Left renal pelvis (tissue), 4 donors: ENCODE measurements at regions not wholly inside any gene's neighbourhood (a gene's known extent, or its start where the extent isn't known, plus 50 kb on each side); places are given as distances from the start of the nearest gene placed in this dataset.
"Not testable (repeated sequence)": the region's sequence is repeated elsewhere in the genome, so short reads cannot be mapped to it uniquely, and the experiment has no call there.

Experiments used
- DNase-seq, 4 donors: peaks; one replicate each; pipeline ENCODE4 v3.0.0-alpha.2; 2013; ENCODE audit warnings: low read depth in 4 of 4, low spot score in 3 of 4

DNA sequence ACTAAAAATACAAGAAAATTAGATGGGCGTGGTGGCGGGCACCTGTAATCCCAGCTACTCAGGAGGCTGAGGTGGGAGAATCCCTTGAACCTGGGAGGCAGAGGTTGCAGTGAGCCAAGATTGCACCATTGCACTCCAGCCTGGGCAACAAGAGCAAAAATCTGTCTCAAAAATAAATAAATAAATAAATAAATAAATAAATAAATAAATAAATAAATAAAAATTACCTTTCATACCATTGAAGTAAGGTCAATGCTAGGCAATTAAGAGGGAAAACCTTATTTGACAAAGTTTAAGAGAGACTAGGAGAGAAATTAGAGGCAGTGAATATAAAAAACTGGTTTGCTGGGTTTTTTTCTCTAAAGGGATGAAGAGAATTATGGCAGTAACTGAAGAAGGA lies 781.1 kb upstream of the GBE1 start:
- not testable (repeated sequence) for DNase-seq

DNA sequence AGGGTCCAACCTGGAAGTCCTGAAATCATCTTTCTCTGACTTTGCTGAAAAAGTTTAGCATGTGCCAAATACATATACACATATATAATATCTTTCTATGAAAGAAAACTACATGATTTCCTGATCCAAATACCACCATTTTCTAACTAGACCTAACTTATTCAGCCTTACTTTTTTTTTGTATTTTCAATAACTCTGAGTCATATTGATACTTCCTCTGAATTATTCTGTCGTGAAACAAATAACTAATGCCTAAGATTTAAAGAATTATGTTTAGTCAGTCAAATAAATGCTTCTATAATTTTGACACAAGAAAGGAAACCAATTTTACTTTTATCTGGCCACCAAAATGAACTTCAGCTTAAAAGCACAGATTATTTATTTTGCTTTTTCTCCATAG lies 760.2 kb upstream of the GBE1 start:
- no peak for DNase-seq

DNA sequence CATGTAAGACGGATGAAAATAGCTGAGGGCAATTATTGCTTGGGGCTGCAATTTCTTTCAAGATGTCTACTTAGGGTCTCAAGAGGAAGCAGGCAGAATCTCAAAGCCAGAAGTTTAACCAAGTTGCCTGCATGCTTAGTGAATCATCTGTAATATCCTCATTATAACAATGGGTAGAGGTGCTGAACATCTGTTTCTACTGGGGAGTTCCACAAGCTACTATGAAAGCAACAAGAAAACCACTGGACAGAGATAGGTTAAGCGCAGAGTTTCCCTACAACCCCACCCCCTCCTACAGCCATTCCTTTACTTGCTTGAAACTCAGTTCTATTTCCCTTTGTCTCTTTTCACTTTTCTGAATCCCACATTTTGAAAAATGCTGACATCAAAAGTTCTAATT lies 759.4 kb upstream of the GBE1 start:
- no peak for DNase-seq

DNA sequence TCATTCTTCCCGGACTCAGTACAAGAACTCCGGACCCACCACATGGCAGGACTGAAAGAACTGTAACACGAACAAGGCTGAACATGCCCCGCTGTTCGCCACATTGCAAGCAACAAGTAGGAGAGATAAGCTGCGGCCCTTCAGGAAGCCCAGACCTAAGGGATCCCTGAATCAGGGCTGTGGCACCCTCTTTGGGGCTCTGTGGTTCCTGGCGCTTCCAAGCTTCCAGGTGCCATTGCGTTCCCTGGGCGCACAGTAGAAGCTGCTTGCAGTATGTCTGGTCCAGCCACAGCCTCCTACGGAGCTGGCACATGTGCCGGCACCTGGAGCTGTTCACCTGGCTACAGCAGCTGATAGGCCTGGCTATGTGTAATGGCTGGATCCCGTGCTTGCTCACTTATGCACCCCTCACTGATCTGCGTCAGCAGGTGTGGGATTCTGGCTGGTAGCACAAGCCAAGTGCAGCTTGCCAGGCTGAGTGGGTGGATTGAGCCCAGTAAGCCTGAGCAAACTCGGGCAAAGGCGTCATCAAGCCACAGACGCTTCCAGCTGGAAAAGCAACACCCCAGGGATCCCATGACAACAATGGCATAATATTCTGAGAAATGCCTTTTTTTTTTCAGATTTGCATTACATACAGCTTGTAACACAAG lies 748.6 kb upstream of the GBE1 start:
- no peak for DNase-seq

DNA sequence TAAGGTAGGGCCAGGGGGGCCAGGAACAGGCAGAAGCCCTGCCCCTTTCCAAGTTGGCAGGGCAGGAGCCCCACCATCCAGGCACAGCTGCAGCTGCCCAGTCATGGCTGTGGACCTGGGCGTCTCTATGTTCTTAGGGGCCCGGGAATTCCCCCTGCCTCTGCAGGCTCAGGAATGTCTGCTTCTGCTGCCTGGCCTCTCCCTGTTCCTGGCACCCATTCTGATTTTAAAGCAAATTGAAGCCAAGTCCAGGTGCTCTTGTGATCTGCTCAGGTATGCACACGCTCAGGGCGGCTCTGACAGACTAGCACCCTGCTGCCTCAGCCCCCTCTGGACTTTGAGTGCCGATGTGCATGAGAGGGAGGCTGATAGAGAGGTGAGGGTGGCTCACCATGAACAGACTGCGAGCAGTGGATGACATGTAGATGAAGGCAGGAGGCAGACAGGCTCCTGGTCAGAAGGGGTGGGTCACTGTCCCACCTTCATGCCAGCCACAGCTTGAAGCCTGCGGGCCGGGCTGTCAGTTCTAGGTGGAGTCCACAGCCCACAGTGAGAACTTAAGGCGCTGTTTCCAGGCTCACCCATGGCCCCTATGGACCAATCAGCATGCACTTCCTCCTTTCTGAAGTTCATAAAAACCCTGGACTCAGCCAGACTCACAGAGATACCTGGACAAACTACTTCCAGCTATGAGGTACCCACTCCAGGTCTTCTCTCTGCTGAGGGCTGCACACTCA lies 747.8 kb upstream of the GBE1 start:
- no peak for DNase-seq

DNA sequence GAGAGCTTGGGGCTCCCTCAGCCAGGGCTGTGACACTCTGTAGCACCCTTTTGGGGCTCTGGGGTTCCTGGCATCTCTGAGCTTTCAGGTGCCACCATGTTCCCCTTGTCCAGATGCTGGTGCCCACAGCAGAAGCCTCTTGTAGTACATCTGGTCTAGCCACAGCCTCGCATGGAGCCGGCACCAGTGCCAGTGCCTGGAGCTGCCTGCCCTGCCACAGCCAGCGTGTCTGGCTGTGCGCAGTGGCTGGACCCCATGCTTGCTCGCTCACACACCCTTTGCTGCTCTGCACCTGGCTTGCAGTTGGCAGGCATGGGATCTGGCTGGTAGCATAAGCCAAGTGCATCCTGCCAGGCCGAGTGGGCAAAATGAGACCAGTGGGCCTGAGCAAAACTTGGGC lies 744.8 kb upstream of the GBE1 start:
- DNase-seq, result no peak

DNA sequence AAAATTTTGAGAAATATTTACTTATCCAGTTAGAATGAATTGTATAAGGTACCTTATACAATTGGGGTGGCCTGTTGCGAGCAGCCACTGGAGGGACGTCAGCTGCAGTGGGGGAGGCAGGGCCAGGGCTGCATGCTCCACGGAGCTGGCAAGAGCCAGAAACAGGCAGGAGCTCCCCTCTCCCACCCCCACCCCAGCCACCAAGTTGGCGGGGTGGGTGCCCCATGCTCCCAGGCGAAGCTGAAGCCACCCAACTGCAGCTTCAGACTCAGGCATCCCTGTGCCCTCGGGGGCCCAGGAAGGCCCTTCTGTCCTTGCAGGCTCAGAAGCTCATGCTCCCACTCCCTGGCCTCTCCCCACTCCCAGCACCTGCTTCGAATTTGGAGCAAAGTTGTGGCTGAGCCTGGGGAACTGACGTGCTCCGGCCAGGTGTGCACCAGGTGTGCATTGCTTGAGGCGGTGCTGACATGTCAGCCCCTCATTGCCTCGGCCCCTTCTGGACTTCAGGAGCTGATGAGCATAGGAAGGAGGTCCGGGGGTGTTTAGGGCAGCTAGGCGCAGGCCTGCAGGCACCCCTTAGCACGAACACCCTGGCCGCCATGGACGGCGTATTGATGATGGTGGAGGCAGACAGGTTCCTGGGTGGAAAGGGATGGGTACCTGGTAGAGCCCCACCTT lies 743.8 kb upstream of the GBE1 start:
- no peak for DNase-seq

DNA sequence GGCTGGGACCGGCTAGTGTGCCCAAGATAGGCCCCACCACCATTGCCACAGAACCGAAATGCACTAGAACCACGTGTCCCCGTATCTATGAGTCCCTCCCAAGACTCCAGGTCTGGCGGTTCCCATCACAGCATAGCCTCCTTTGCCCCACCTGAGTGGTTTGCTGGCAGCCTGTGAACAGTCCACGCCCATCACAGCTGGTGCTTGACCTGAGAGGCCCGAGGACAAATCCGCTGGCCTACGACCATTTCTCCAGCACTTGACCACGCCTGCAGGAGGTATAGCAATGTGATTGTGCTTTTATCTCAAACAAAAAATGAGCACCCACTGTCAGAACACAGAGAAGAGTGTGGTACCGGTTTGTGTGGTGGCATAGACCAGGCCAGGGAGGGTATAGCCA lies 736.7 kb upstream of the GBE1 start:
- no peak for DNase-seq

DNA sequence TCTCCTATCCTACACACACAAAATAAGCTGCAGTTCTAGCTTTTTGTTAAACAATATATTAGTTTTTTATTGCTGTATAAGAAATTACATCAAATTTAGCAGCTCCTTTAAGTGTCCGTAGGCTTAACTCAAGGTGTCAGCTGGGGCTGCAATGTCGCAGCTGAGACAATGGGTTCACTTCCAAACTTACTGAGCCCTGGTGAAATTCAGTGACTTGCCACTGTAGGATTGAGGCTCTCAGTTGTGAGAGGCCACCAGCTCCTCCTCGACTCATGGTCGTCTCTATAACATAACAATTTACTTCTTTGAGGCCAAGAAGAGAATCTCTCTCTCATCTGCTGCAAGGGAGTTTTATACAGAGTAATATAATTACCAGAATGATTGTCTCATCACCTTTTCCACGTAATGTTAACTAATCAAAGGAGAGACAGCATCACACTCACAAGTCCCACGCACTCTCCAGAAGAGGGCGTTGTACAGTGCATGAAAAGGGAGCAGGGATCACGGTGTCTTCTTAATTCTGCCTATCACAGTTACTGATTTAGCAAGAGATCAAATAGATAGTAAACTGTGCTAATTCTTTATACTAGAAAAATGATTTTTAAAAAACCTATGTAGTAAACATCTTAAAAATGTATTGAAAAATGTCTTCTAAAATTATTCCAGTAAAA lies 735.6 kb upstream of the GBE1 start:
- DNase-seq, result no peak

DNA sequence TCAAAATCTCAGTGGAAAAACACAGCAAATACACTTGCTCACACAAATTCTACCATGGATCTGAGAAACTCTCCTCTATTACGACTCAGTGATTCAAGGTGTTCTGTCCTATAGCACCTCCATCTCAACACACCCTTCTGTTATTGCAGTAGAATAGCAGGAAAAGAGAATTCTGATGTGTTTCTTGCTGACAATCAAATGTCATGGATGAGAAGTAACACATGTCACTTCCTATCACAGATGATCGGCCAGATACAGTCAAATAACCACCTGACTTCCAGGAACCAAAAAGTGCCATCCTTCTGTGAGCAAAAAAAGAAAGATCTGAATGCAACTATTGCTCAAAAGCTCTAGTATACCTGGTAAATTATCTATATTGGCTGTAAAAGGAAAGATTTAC lies 734.2 kb upstream of the GBE1 start:
- no peak for DNase-seq

DNA sequence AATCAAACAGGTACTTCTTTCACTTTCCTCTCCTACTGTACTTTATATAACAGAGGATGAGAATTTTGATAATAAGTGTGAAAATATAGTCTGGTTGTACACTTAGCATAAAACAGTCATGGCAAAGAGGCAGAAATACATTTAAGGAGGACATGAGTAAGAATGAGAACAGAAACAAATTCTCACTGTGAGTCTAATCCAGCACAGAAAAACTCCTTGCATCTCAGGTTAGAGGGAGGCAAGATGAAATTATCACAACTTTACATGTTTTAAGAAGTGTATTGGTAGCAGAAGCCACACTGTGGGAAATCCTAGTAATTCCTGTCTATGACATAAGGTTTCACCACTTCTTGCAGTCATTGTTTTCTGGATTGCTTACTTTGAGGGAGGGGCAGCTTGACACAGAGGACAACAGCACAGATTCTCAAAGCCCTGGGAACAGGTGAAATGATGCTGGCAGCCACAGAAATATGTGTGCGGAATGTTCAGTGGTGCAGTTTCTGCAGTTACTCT lies 733.6 kb upstream of the GBE1 start:
- DNase-seq, result no peak

DNA sequence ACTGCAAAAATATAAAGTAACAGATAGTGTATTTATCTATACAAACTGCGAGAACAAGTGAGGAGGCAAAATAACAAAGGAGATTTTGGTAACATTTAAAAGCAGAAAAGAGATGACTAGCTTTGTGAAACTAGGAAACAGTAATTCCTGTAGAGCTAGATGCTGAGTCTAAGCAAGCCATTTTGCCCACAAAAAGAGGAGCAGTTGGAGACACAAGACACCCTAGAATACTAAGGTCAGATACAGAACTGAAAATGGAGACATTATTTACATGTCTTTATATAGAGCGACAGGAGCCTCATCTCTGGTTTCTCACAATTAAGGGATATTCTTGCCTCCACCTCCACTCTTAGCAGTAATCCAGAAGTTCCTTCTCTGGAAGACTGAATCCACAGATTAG lies 732.4 kb upstream of the GBE1 start:
- no peak for DNase-seq

DNA sequence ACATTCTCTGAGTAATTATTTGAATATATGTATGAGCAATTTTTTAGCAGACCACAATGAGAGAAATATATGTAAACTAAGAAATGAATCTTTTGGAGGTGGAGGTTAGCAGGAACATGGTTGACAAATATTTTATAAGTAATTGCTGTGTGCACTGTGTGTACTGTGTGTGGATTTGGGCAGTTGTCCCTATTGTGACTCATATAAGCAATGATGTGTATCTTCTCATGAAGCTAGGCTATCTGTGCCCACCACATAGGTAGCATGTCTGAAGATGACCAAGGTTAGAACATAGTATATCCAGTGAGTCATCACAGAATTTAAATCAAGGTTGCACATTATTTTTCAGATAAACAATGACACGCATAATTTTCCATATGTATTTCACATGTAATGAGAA lies 713.9 kb upstream of the GBE1 start:
- no peak for DNase-seq

DNA sequence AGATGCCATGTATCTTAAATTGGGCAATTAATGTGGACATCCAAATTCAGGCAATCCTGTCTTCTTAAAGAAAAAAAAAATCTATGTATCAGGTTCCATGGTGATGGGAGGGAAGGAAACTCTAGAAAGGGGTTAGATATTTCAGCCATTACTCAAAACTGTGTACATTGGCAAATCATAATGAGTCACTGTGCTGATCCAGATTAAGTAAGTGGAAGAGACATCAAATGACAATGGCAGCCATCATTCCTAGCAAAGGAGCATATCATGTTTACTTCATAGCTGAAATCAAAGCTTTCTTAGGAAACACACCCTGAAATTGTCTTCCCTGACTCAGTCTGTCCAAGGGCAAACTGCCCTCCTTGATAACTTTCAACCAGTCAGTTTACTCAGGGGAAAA lies 713.3 kb upstream of the GBE1 start:
- DNase-seq, result no peak

DNA sequence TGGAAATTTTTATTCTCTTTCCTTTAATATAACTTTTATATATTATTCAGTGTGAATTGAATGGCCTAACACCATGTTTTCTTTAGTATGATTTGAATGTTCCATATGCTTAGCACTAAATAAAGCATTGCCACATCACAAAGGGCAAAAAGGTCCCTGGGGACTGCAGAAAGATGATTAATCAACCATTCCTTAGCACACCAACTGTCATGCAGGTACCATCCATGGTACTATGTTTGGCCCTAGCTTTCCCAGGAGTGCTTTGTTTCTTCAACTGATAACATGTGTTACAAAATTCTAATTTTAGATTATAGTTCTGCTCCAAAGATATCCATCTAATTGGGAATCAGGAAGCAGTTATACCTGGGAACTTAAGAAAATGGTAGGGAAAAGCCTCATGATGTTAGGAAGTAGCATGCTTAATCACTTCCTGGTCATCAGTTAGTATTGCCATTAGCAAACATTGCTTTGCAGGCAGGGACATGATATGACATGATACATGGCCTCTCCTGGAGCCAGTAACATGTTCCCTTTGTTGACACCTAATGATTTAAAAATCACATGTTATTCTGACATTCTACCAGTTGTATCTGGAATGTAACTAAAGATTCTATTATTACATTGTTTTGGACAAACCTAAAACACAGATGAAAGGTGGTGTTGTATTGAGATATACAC lies 712.6 kb upstream of the GBE1 start:
- DNase-seq, result no peak

DNA sequence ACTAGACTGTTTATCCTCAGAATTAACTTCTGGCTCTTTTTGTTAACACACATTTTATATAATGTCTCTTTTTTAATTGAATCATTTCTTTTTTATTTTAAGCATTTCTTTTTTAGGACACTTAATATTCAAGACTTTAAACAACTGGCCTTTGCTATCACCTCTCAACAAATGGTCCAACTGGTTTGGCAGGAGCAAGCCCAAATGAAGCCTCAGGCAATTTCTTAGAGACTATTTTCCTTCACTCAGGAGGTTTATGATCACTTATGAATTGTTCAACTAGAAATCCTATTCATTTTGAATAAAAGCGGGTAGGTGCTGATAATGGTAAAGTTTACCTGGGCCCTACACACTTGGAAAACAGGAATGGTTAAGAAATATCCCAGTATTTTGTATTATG lies 705.6 kb upstream of the GBE1 start:
- DNase-seq, result no peak

DNA sequence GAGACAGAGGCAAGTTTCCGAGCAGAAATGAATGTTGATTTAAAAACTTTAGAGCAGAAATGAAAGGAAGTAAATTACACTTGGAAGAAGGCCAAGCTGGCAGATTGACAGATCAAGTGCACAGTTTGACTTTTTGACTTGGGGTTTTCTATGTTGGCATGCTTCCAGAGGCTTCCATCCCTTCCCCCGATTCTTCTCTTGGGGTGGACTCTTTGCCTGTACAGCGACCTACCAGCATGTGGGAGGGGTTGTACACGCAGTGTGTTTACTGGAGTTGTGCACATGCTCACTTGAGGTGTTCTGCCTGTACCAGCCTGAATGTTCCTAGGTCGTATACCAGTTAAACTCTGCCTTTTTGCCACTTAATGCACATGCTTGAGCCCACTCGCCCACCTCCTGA lies 701.5 kb upstream of the GBE1 start:
- DNase-seq, result peak in 2 of 4 donors; percentile 8 to 11

DNA sequence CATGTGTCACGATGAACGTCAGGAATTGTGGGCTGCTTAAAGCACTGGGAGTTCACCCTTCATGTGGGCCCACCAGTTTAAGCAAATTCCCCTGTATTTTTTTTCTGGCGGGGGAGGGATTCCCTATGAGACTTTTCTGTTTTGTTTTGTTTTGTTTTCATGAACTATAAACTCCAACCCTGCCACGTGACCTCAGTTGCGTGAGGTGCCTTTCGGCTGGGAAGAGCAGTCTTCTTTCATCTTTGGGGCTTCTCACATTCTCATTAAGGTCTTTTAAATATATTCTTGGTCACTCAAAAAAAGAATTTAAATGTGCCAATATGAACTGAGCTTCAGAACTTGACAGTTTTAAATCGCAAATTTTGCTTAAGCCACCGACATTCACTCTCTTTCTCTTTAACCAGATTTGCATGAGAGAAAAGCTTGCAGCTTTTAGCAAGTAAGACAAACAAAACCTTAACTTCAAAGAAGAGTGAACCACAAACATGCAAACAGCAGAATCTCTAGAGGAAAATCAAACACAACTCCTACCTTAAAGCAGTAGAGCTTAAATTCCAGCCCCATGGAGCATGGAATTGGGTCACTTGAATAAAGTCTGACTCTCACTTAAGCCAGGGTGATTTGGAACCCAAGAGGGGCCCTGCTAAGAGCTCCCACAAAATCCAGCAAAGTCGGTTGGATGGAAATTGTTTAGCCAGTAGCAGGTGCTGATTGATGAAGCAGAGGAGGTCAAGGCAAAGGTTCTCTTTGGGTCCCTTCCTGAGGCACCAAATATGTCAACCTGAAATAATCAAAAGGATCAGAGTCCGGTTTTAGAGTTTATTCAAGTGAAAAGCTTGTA lies 699.8 kb upstream of the GBE1 start:
- no peak for DNase-seq

DNA sequence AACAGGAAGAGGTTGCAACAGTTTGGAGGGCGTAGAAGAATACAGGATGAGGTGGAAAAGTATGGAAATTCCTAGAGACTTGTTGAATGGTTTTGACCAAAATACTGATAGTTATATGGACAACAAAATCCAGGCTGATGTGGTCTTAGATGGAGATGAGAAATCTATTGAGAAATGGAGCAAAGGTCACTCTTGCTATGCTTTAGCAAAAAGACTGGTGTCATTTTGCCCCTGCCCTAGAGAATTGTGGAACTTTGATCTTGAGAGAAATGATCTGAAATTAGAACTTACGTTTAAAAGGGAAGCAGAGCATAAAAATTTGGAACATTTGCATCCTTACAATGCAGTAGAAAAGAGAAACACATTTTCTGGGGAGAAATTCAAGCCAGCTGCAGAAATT lies 686.9 kb upstream of the GBE1 start:
- DNase-seq, result no peak

DNA sequence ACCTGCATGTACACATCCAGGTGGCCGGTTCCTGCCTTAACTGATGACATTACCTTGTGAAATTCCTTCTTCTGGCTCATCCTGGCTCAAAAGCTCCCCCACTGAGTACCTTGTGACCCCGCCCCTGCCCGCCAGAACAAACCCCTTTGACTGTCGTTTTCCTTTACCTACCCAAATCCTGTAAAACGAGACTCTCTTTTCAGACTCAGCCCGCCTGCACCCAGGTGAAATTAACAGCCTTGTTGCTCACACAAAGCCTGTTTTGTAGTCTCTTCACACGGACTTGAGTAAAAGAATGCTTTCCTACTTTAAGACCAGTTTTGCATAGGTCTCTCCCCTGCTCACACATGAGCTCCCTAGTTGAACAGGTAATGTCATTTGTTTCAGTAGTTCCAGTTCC lies 667.4 kb upstream of the GBE1 start:
- not testable (repeated sequence) for DNase-seq
